ENCODE measurements at regions not wholly inside any gene's neighbourhood (a gene's known extent, or its start where the extent isn't known, plus 50 kb on each side); places are given as distances from the start of the nearest gene placed in this dataset.

DNA sequence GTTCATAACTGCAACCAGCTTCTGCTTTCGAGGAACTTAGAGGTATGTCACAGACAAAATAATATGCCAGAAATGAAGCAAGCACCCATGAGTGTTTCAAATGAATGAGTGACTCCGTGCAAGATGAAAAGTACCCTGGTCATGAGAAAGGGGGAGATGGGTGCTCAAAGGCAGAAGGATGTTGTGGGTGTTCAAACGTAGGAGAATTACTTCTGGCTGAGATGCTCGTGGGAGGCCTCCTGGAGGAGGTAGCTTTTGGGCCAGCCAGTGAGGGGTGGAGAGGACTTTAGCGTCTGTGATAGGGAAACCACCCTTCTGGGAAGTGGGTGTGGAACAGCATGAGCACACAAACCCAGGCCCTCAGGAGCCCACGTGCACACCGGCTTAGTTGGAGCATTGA, 113.8 kb downstream of the SYF2 start:
- TF ChIP-seq POLR2A (IDR thresholded peaks at IDR 0.05), result no peak
- TF ChIP-seq, protein P1, sequence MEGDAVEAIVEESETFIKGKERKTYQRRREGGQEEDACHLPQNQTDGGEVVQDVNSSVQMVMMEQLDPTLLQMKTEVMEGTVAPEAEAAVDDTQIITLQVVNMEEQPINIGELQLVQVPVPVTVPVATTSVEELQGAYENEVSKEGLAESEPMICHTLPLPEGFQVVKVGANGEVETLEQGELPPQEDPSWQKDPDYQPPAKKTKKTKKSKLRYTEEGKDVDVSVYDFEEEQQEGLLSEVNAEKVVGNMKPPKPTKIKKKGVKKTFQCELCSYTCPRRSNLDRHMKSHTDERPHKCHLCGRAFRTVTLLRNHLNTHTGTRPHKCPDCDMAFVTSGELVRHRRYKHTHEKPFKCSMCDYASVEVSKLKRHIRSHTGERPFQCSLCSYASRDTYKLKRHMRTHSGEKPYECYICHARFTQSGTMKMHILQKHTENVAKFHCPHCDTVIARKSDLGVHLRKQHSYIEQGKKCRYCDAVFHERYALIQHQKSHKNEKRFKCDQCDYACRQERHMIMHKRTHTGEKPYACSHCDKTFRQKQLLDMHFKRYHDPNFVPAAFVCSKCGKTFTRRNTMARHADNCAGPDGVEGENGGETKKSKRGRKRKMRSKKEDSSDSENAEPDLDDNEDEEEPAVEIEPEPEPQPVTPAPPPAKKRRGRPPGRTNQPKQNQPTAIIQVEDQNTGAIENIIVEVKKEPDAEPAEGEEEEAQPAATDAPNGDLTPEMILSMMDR (IDR thresholded peaks at IDR 0.05), result no peak

Measured in thyroid gland (tissue), 4 donors.